ENCODE measurements at regions not wholly inside any gene's neighbourhood (a gene's known extent, or its start where the extent isn't known, plus 50 kb on each side); places are given as distances from the start of the nearest gene placed in this dataset.
"Not testable (repeated sequence)": the region's sequence is repeated elsewhere in the genome, so short reads cannot be mapped to it uniquely, and the experiment has no call there.

DNA sequence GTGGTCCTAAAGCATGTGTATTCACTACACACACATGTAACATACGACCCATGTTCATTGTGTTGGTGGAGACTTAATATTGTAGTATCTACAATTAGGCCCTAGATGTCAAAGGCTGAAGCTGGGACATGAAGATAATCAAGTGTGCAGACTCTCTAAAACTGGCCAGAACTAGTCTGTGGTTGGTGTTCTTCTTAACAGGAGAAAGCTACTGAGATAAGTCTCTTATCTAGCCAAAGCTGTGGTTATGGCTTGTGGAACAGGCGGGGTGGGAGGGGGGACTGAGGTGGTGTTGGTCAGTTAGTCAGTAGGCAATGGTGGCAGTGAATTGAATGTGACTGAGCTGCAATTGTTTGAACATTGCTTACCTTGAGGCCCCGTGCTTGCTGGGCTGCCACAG lies 112.7 kb upstream of the SLC24A2 start:
- ChIA-PET CTCF (no interaction called here), POLR2A (no interaction called here)
- DNase-seq, result no peak
- Histone ChIP-seq H3K4me1 (ENCODE audit: insufficient read depth, low read length) (no peaks in the 10 kb centered on the region), H3K27me3 (ENCODE audit: control insufficient read depth in 1 of 2, insufficient read depth in 2 of 2, low read length in 2 of 2) (no peaks in the 10 kb centered on the region), H3K4me3 (ENCODE audit: low read length) (no peak overlapping the region), H3K27ac (ENCODE audit: low read depth in 1 of 2, low read length in 2 of 2) (no peak overlapping the region), H3K9me3 (ENCODE audit: control insufficient read depth in 1 of 2, insufficient read depth in 1 of 2, low read length in 2 of 2) (no peaks in the 10 kb centered on the region), H3K36me3 (ENCODE audit: insufficient read depth, low read length) (no peaks in the 10 kb centered on the region)
- Mint-ChIP-seq H3K4me3 (no peak overlapping the region), H3K27ac (no peak overlapping the region), H3K36me3 (ENCODE audit: low read depth) (no peaks in the 10 kb centered on the region), H3K4me1 (ENCODE audit: low read depth) (no peaks in the 10 kb centered on the region), H3K9me3 (no peaks in the 10 kb centered on the region), H3K27me3 (no peaks in the 10 kb centered on the region)
- intact Hi-C loops (cut with DNase I, micrococcal nuclease), result loop anchor here in 1 of 2 experiments (10.0 kb wide), 1 partner anchor 57 kb away; no protein-coding TSS in a partner anchor
- no peak for TF ChIP-seq CTCF (IDR thresholded peaks at IDR 0.05)
- ATAC-seq (ENCODE audit: poor library complexity), result no peak

GRCh38 chr9:19896161-19896560 lies 107.3 kb upstream of the SLC24A2 start:
- Histone ChIP-seq H3K4me3 (ENCODE audit: low read length) (no peak overlapping the region), H3K36me3 (ENCODE audit: insufficient read depth, low read length) (no peaks in the 10 kb centered on the region), H3K9me3 (ENCODE audit: control insufficient read depth in 1 of 2, insufficient read depth in 1 of 2, low read length in 2 of 2) (no peaks in the 10 kb centered on the region), H3K27ac (ENCODE audit: low read depth in 1 of 2, low read length in 2 of 2) (no peak overlapping the region), H3K4me1 (ENCODE audit: insufficient read depth, low read length) (no peaks in the 10 kb centered on the region), H3K27me3 (ENCODE audit: control insufficient read depth in 1 of 2, insufficient read depth in 2 of 2, low read length in 2 of 2) (no peaks in the 10 kb centered on the region)
- Mint-ChIP-seq H3K27ac (no peak overlapping the region), H3K27me3 (no peaks in the 10 kb centered on the region), H3K36me3 (ENCODE audit: low read depth) (no peaks in the 10 kb centered on the region), H3K9me3 (no peaks in the 10 kb centered on the region), H3K4me3 (no peak overlapping the region), H3K4me1 (ENCODE audit: low read depth) (no peaks in the 10 kb centered on the region)
- TF ChIP-seq CTCF (IDR thresholded peaks at IDR 0.05), result no peak
- ChIA-PET CTCF (no interaction called here), POLR2A (no interaction called here)
- intact Hi-C loops (cut with DNase I, micrococcal nuclease), result no loop called here
- ATAC-seq (ENCODE audit: poor library complexity) (no peak), DNase-seq (no peak)

- ATAC-seq (ENCODE audit: poor library complexity); H3K4me3 ChIP-seq (ENCODE audit: low read length); H3K27ac ChIP-seq (ENCODE audit: low read depth in 1 of 2, low read length in 2 of 2); POLR2A ChIA-PET; H3K36me3 Mint-ChIP-seq (ENCODE audit: low read depth); intact Hi-C loops (cut with DNase I, micrococcal nuclease); CTCF ChIA-PET; H3K27ac Mint-ChIP-seq; H3K36me3 ChIP-seq (ENCODE audit: insufficient read depth, low read length); H3K4me3 Mint-ChIP-seq; H3K9me3 Mint-ChIP-seq; H3K27me3 ChIP-seq (ENCODE audit: control insufficient read depth in 1 of 2, insufficient read depth in 2 of 2, low read length in 2 of 2); H3K4me1 Mint-ChIP-seq (ENCODE audit: low read depth); H3K4me1 ChIP-seq (ENCODE audit: insufficient read depth, low read length); DNase-seq; H3K9me3 ChIP-seq (ENCODE audit: control insufficient read depth in 1 of 2, insufficient read depth in 1 of 2, low read length in 2 of 2); H3K27me3 Mint-ChIP-seq: not testable (repeated sequence)
Measured at GRCh38 chr9:19895578-19895977, 106.7 kb upstream of the SLC24A2 start.

GRCh38 chr9:19895006-19895405 lies 106.2 kb upstream of the SLC24A2 start:
- no peak overlapping the region for H3K27ac ChIP-seq (ENCODE audit: low read depth in 1 of 2, low read length in 2 of 2)
- no peaks in the 10 kb centered on the region for H3K27me3 ChIP-seq (ENCODE audit: control insufficient read depth in 1 of 2, insufficient read depth in 2 of 2, low read length in 2 of 2)
- Mint-ChIP-seq H3K4me1 (ENCODE audit: low read depth) (no peaks in the 10 kb centered on the region), H3K36me3 (ENCODE audit: low read depth) (no peaks in the 10 kb centered on the region), H3K27ac (no peak overlapping the region), H3K27me3 (no peaks in the 10 kb centered on the region), H3K9me3 (no peaks in the 10 kb centered on the region), H3K4me3 (no peak overlapping the region)
- no peaks in the 10 kb centered on the region for H3K4me1 ChIP-seq (ENCODE audit: insufficient read depth, low read length)
- intact Hi-C loops (cut with DNase I, micrococcal nuclease), result no loop called here
- H3K9me3 ChIP-seq (ENCODE audit: control insufficient read depth in 1 of 2, insufficient read depth in 1 of 2, low read length in 2 of 2), result no peaks in the 10 kb centered on the region
- no peak for TF ChIP-seq CTCF (IDR thresholded peaks at IDR 0.05)
- no peak for ATAC-seq (ENCODE audit: poor library complexity)
- no peak overlapping the region for H3K4me3 ChIP-seq (ENCODE audit: low read length)
- DNase-seq, result no peak
- CTCF ChIA-PET, result no interaction called here
- H3K36me3 ChIP-seq (ENCODE audit: insufficient read depth, low read length), result no peaks in the 10 kb centered on the region
- POLR2A ChIA-PET, result no interaction called here
